Effector memory CD4-positive, alpha-beta T cell (primary cell): ENCODE measurements at regions not wholly inside any gene's neighbourhood (a gene's known extent, or its start where the extent isn't known, plus 50 kb on each side); places are given as distances from the start of the nearest gene placed in this dataset.

ENCODE experiments used
- DNase-seq, 3 donors: peaks; one replicate each; pipeline ENCODE4 v3.0.0-alpha.2; 2020
- H3K27ac ChIP-seq: 2 replicates; pipeline ENCODE4 v1.7.0; 2013; ENCODE audit warnings: mild to moderate bottlenecking, low read length, moderate library complexity; ENCODE audit not compliant: insufficient read depth, poor library complexity, severe bottlenecking
- H3K27me3 ChIP-seq: replicated peaks from 2 replicates; pipeline ENCODE4 v1.7.0; 2013; ENCODE audit warnings: mild to moderate bottlenecking, low read length; ENCODE audit not compliant: insufficient read depth, control insufficient read depth, poor library complexity, severe bottlenecking
- H3K36me3 ChIP-seq: 2 replicates; pipeline ENCODE4 v1.7.0; 2013; ENCODE audit warnings: mild to moderate bottlenecking, low read length, moderate library complexity; ENCODE audit not compliant: control insufficient read depth, insufficient read depth
- H3K4me1 ChIP-seq: 2 replicates; pipeline ENCODE4 v1.7.0; 2013; ENCODE audit warnings: low read length, mild to moderate bottlenecking; ENCODE audit not compliant: control insufficient read depth, insufficient read depth, poor library complexity, severe bottlenecking
- H3K4me3 ChIP-seq: 2 replicates; pipeline ENCODE4 v1.7.0; 2013; ENCODE audit warnings: low read length, low read depth, mild to moderate bottlenecking; ENCODE audit not compliant: insufficient read depth, poor library complexity, severe bottlenecking
- H3K9me3 ChIP-seq: 2 replicates; pipeline ENCODE4 v1.7.0; 2013; ENCODE audit warnings: mild to moderate bottlenecking, low read length, moderate library complexity; ENCODE audit not compliant: control insufficient read depth

DNA sequence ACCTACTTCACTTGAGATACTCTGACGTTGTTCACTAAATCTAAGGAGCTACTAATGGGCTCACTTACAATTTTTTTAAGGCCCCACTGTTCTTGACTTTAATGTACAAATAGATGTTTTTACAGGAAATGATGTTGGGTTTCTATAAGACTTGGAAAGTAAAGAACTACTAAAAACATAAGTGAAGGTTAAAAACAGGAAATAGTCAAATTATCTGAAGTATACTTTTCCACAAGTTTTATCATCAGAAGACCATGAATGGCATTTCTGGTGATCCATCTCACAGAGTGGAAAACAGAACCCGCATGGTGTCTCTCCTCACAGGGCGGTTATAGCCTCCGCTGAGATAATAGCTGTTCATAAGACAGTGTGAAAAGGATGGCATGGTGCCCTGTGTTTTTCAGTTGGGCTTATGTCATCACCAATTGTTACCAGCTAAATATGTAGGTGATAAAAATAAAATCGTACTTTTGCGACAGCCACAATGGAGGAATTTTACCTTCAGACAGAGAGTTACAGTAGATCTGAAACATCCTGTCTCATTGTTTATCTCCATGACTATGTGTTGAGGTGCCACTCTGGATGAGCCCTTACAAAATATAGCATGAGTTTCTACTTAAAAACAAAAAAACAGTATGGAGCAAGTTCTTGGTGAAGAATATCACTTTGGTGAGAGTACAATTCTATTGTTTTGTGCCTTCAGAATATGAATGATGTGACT lies 462.4 kb downstream of the RAP2B start:
- H3K27ac ChIP-seq: no peak overlapping the region
- H3K4me3 ChIP-seq: no peak overlapping the region
- no peaks in the 10 kb centered on the region for H3K36me3 ChIP-seq
- peaks cover 11% of the 10 kb centered on the region for H3K4me1 ChIP-seq
- H3K9me3 ChIP-seq: no peaks in the 10 kb centered on the region
- DNase-seq: no peak
- H3K27me3 ChIP-seq: no peaks in the 10 kb centered on the region

GRCh38 chr3:153625506-153625905 lies 463.5 kb downstream of the RAP2B start:
- Histone ChIP-seq H3K27me3 (no peaks in the 10 kb centered on the region), H3K27ac (no peak overlapping the region), H3K36me3 (no peaks in the 10 kb centered on the region), H3K9me3 (no peaks in the 10 kb centered on the region), H3K4me1 (peaks cover 11% of the 10 kb centered on the region), H3K4me3 (no peak overlapping the region)
- no peak for DNase-seq

GRCh38 chr3:153626158-153626557 lies 464.1 kb downstream of the RAP2B start:
- H3K36me3 ChIP-seq: no peaks in the 10 kb centered on the region
- H3K9me3 ChIP-seq: no peaks in the 10 kb centered on the region
- H3K27ac ChIP-seq: no peak overlapping the region
- H3K27me3 ChIP-seq: no peaks in the 10 kb centered on the region
- H3K4me1 ChIP-seq: peaks cover 11% of the 10 kb centered on the region
- H3K4me3 ChIP-seq: no peak overlapping the region
- DNase-seq: no peak

GRCh38 chr3:153628591-153628990 lies 466.6 kb downstream of the RAP2B start:
- no peaks in the 10 kb centered on the region for H3K27me3 ChIP-seq
- DNase-seq: no peak

GRCh38 chr3:153629148-153629547 lies 467.1 kb downstream of the RAP2B start:
- no peaks in the 10 kb centered on the region for H3K9me3 ChIP-seq
- H3K27ac ChIP-seq: no peak overlapping the region
- no peaks in the 10 kb centered on the region for H3K36me3 ChIP-seq
- H3K27me3 ChIP-seq: no peaks in the 10 kb centered on the region
- H3K4me1 ChIP-seq: no peaks in the 10 kb centered on the region
- no peak for DNase-seq
- H3K4me3 ChIP-seq: no peak overlapping the region

More at GRCh38 chr3:153628591-153628990, 466.6 kb downstream of the RAP2B start:
- Histone ChIP-seq H3K4me3 (peak overlapping the region; percentile 13), H3K4me1 (no peaks in the 10 kb centered on the region), H3K36me3 (no peaks in the 10 kb centered on the region), H3K27ac (no peak overlapping the region), H3K9me3 (no peaks in the 10 kb centered on the region)

DNA sequence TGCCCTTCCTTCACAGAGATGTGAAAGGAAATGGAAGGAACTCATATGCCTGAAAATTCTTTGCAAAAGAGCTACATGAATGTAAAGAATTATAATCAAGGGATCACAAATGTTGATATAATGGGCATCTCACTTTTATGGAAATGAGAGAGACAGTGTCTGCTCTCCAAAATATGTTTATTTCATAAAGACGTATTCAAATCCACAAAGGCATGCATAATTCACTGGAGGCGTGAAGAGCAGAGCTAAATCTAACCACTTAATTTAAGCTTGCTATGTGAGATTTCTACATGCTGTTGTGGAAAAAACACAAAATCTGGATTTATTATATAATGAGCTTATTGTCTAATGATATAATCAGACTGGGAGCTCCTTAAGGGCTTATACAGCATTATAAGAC lies 469.1 kb downstream of the RAP2B start:
- no peak for DNase-seq
- no peaks in the 10 kb centered on the region for H3K27me3 ChIP-seq
- no peaks in the 10 kb centered on the region for H3K9me3 ChIP-seq

DNA sequence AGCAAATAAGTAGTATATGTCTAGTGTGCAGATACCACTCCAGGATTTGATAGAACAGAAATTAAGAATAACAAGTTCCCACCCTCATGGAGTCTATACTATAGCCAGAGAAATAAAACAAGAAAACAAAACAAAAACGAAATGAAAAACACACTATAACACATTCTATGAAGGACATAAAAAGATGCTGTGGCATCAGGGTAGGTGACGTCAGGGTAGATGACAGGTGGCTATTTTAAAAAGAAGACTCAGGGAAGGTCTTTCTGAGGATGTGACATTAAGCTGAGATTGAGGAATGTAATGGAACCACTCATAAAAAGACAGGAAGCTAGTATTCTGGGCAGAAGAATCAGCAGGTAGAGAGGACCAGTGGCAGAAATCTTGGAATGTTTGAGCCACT lies 469.6 kb downstream of the RAP2B start:
- no peak overlapping the region for H3K27ac ChIP-seq
- no peak for DNase-seq
- H3K9me3 ChIP-seq: no peaks in the 10 kb centered on the region
- no peaks in the 10 kb centered on the region for H3K4me1 ChIP-seq
- no peaks in the 10 kb centered on the region for H3K27me3 ChIP-seq
- H3K4me3 ChIP-seq: no peak overlapping the region
- H3K36me3 ChIP-seq: no peaks in the 10 kb centered on the region

More for the DNA sequence above, 469.1 kb downstream of the RAP2B start:
- H3K27ac ChIP-seq: no peak overlapping the region
- H3K4me1 ChIP-seq: no peaks in the 10 kb centered on the region
- H3K36me3 ChIP-seq: no peaks in the 10 kb centered on the region
- H3K4me3 ChIP-seq: no peak overlapping the region

DNA sequence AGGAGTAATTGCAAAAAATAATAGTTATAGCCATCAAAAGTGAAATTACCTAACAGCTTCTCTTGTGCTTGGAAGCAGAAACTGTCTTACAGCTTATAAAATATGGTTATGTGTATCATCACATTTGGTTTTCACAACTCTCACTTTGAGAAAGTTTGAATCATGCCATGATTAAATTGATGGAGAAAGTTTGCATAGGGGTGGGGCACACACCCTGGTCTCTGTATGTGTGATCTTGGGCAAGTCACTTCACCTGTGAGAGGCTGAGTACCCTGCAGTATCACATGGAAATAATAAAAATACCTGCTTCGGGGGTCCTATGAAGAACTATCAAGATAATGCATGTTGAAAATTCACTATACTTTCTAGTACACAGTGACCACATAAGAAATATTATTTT lies 471.4 kb downstream of the RAP2B start:
- DNase-seq: no peak
- H3K9me3 ChIP-seq: no peaks in the 10 kb centered on the region

GRCh38 chr3:153634683-153635082 lies 472.7 kb downstream of the RAP2B start:
- no peak for DNase-seq

More for the DNA sequence above, 471.4 kb downstream of the RAP2B start:
- Histone ChIP-seq H3K27me3 (no peaks in the 10 kb centered on the region), H3K27ac (no peak overlapping the region), H3K4me3 (no peak overlapping the region), H3K36me3 (no peaks in the 10 kb centered on the region), H3K4me1 (no peaks in the 10 kb centered on the region)

GRCh38 chr3:153639631-153640030 lies 477.6 kb downstream of the RAP2B start:
- H3K27me3 ChIP-seq: no peaks in the 10 kb centered on the region
- no peak for DNase-seq

More at GRCh38 chr3:153634683-153635082, 472.7 kb downstream of the RAP2B start:
- H3K4me3 ChIP-seq: no peak overlapping the region
- no peak overlapping the region for H3K27ac ChIP-seq
- no peaks in the 10 kb centered on the region for H3K36me3 ChIP-seq
- H3K9me3 ChIP-seq: no peaks in the 10 kb centered on the region
- no peaks in the 10 kb centered on the region for H3K4me1 ChIP-seq
- no peaks in the 10 kb centered on the region for H3K27me3 ChIP-seq

More at GRCh38 chr3:153639631-153640030, 477.6 kb downstream of the RAP2B start:
- Histone ChIP-seq H3K27ac (no peak overlapping the region), H3K36me3 (no peaks in the 10 kb centered on the region), H3K4me1 (no peaks in the 10 kb centered on the region), H3K9me3 (no peaks in the 10 kb centered on the region), H3K4me3 (no peak overlapping the region)
